ENCODE measurements at regions not wholly inside any gene's neighbourhood (a gene's known extent, or its start where the extent isn't known, plus 50 kb on each side); places are given as distances from the start of the nearest gene placed in this dataset.

GRCh38 chr21:38997051-38997842 lies 186.0 kb downstream of the PSMG1 start:
- no peak overlapping the region for H3K9ac ChIP-seq
- H3K79me2 ChIP-seq (ENCODE audit: insufficient read depth): no peaks in the 10 kb centered on the region
- H3K36me3 ChIP-seq (ENCODE audit: low read depth): no peaks in the 10 kb centered on the region
- no peak overlapping the region for H3K4me3 ChIP-seq
- no peaks in the 10 kb centered on the region for H4K20me1 ChIP-seq (ENCODE audit: insufficient read depth)
- in situ Hi-C loops (cut with MboI): no loop called here
- no peak overlapping the region for H2AFZ ChIP-seq
- peaks cover 20% of the 10 kb centered on the region; the same call in 1 of the 2 replicates for H3F3A ChIP-seq (ENCODE audit: insufficient read depth)
- H3K4me1 ChIP-seq (ENCODE audit: insufficient read depth): peaks cover 31% of the 10 kb centered on the region
- no peaks in the 10 kb centered on the region for H3K9me3 ChIP-seq (ENCODE audit: low read depth)
- 88 to 90% methylated on average over 10 of the region's 10 CpGs for WGBS, 2 experiments (ENCODE audit: low coverage in 1 of 2, low lambda C conversion rate in 2 of 2, missing lambda C conversion rate in 2 of 2)
- H3K4me2 ChIP-seq (ENCODE audit: unreplicated experiment): no peak overlapping the region
- H3K27me3 ChIP-seq (replicated peaks; ENCODE audit: insufficient read depth): no peaks in the 10 kb centered on the region
- DNase-seq: no peak
- no peaks in the 10 kb centered on the region for H3K9me2 ChIP-seq (ENCODE audit: insufficient read depth)
- TF ChIP-seq EZH2 (IDR thresholded peaks at IDR 0.05; ENCODE audit: insufficient read depth, poor library complexity, severe bottlenecking) (no peak), EZH2phosphoT487 (IDR thresholded peaks at IDR 0.05; ENCODE audit: insufficient read depth, low read depth) (no peak)
- no peak overlapping the region for H3K27ac ChIP-seq

- Histone ChIP-seq H3F3A (ENCODE audit: insufficient read depth) (peaks cover 20% of the 10 kb centered on the region; the same call in 1 of the 2 replicates), H3K9me3 (ENCODE audit: low read depth) (no peaks in the 10 kb centered on the region), H3K79me2 (ENCODE audit: insufficient read depth) (no peaks in the 10 kb centered on the region), H3K4me3 (no peak overlapping the region), H3K27ac (no peak overlapping the region), H3K36me3 (ENCODE audit: low read depth) (no peaks in the 10 kb centered on the region), H2AFZ (no peak overlapping the region), H3K27me3 (replicated peaks; ENCODE audit: insufficient read depth) (no peaks in the 10 kb centered on the region), H3K4me1 (ENCODE audit: insufficient read depth) (peaks cover 25% of the 10 kb centered on the region), H3K9ac (no peak overlapping the region), H3K4me2 (ENCODE audit: unreplicated experiment) (no peak overlapping the region), H3K9me2 (ENCODE audit: insufficient read depth) (no peaks in the 10 kb centered on the region), H4K20me1 (ENCODE audit: insufficient read depth) (no peaks in the 10 kb centered on the region)
- WGBS, 2 experiments (ENCODE audit: low coverage in 1 of 2, low lambda C conversion rate in 2 of 2, missing lambda C conversion rate in 2 of 2): 95 to 100% methylated on average over 2 of the region's 2 CpGs
- TF ChIP-seq EZH2 (IDR thresholded peaks at IDR 0.05; ENCODE audit: insufficient read depth, poor library complexity, severe bottlenecking) (no peak), EZH2phosphoT487 (IDR thresholded peaks at IDR 0.05; ENCODE audit: insufficient read depth, low read depth) (no peak)
- in situ Hi-C loops (cut with MboI): no loop called here
- DNase-seq: no peak
These were observed 186.9 kb downstream of the PSMG1 start for GRCh38 chr21:38996355-38996754.

GRCh38 chr21:38995731-38996130 lies 187.5 kb downstream of the PSMG1 start:
- Histone ChIP-seq H3F3A (ENCODE audit: insufficient read depth) (peaks cover 20% of the 10 kb centered on the region; the same call in 1 of the 2 replicates), H3K9me2 (ENCODE audit: insufficient read depth) (no peaks in the 10 kb centered on the region), H3K4me2 (ENCODE audit: unreplicated experiment) (no peak overlapping the region), H2AFZ (no peak overlapping the region), H3K27me3 (replicated peaks; ENCODE audit: insufficient read depth) (no peaks in the 10 kb centered on the region), H3K4me3 (no peak overlapping the region), H4K20me1 (ENCODE audit: insufficient read depth) (no peaks in the 10 kb centered on the region), H3K27ac (no peak overlapping the region), H3K36me3 (ENCODE audit: low read depth) (no peaks in the 10 kb centered on the region), H3K79me2 (ENCODE audit: insufficient read depth) (no peaks in the 10 kb centered on the region), H3K9ac (no peak overlapping the region), H3K9me3 (ENCODE audit: low read depth) (no peaks in the 10 kb centered on the region), H3K4me1 (ENCODE audit: insufficient read depth) (peaks cover 19% of the 10 kb centered on the region)
- 92 to 93% methylated on average over 5 of the region's 5 CpGs for WGBS, 2 experiments (ENCODE audit: low coverage in 1 of 2, low lambda C conversion rate in 2 of 2, missing lambda C conversion rate in 2 of 2)
- TF ChIP-seq EZH2phosphoT487 (IDR thresholded peaks at IDR 0.05; ENCODE audit: insufficient read depth, low read depth): no peak
- TF ChIP-seq EZH2 (IDR thresholded peaks at IDR 0.05; ENCODE audit: insufficient read depth, poor library complexity, severe bottlenecking): no peak
- no peak for DNase-seq
- in situ Hi-C loops (cut with MboI): no loop called here

GRCh38 chr21:38995071-38995669 lies 188.1 kb downstream of the PSMG1 start:
- H2AFZ ChIP-seq: no peak overlapping the region
- no peak for DNase-seq
- no peaks in the 10 kb centered on the region for H4K20me1 ChIP-seq (ENCODE audit: insufficient read depth)
- no peak overlapping the region for H3K27ac ChIP-seq
- in situ Hi-C loops (cut with MboI): no loop called here
- H3K4me2 ChIP-seq (ENCODE audit: unreplicated experiment): no peak overlapping the region
- H3K27me3 ChIP-seq (replicated peaks; ENCODE audit: insufficient read depth): no peaks in the 10 kb centered on the region
- no peak overlapping the region for H3K9ac ChIP-seq
- H3K4me1 ChIP-seq (ENCODE audit: insufficient read depth): peaks cover 18% of the 10 kb centered on the region
- no peaks in the 10 kb centered on the region for H3K36me3 ChIP-seq (ENCODE audit: low read depth)
- H3K4me3 ChIP-seq: no peak overlapping the region
- TF ChIP-seq EZH2phosphoT487 (IDR thresholded peaks at IDR 0.05; ENCODE audit: insufficient read depth, low read depth): no peak
- TF ChIP-seq EZH2 (IDR thresholded peaks at IDR 0.05; ENCODE audit: insufficient read depth, poor library complexity, severe bottlenecking): no peak
- peaks cover 20% of the 10 kb centered on the region; the same call in 1 of the 2 replicates for H3F3A ChIP-seq (ENCODE audit: insufficient read depth)
- WGBS, 2 experiments (ENCODE audit: low coverage in 1 of 2, low lambda C conversion rate in 2 of 2, missing lambda C conversion rate in 2 of 2): 95 to 98% methylated on average over 13 of the region's 13 CpGs
- H3K9me3 ChIP-seq (ENCODE audit: low read depth): no peaks in the 10 kb centered on the region
- no peaks in the 10 kb centered on the region for H3K9me2 ChIP-seq (ENCODE audit: insufficient read depth)
- H3K79me2 ChIP-seq (ENCODE audit: insufficient read depth): no peaks in the 10 kb centered on the region

Data from GM23248 (cell line).